ACHN (cell line): ENCODE measurements at regions not wholly inside any gene's neighbourhood (a gene's known extent, or its start where the extent isn't known, plus 50 kb on each side); places are given as distances from the start of the nearest gene placed in this dataset.

Experiments used
- DNase-seq: peaks from one replicate; pipeline ENCODE4 v3.0.0-alpha.2; 2015
- in situ Hi-C: cut with HindIII; loops from 2 replicates; pipeline ENCODE4 v1.10.0; 2017; ENCODE audit warnings: low sequenced_read_pairs, low pct_ligation_motif_present, low pct_unique_long_range_greater_than_20kb

DNA sequence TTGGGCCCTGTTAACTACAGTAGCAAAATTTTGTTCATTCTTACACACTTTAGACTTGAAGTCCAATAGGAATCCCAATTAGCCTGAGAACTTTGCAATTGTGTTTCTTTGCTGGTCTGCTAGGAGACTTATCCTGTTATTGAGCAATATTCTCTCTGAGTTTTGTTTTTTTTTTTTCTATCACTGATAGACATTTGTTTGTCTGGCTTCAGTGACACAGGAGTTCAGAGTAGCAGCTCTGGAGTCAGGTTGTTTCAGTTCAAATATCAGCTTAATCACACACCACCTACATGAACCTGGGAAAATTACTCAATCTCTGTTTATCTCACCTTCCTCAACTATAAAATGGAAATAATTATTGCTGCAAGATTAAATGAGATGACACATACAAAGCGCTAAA is 360.2 kb upstream of the POU3F3 start:
- no peak for DNase-seq
- in situ Hi-C loops, result no loop called here

DNA sequence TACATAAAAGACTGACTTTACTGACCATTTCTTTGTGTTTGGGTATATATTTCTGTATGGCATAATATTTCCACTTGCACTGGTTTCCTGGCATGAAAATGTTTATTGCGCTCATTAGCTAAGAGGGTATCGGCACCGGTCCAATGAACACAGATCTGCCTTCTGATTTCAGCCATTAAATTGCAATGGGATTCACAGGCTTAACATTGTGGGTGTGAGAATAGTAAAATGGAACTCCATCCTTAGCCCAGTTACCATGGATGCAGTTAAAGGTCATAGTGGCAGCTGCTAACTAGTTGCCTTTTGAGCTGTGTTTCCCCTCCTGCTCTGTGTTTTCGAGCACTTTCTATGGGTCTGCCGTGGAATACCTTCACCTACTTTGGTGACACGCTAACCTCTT is 352.6 kb upstream of the POU3F3 start:
- in situ Hi-C loops, result no loop called here
- DNase-seq, result no peak

GRCh38 chr2:104501929-104502328 is 352.0 kb upstream of the POU3F3 start:
- in situ Hi-C loops, result no loop called here
- DNase-seq, result no peak

DNA sequence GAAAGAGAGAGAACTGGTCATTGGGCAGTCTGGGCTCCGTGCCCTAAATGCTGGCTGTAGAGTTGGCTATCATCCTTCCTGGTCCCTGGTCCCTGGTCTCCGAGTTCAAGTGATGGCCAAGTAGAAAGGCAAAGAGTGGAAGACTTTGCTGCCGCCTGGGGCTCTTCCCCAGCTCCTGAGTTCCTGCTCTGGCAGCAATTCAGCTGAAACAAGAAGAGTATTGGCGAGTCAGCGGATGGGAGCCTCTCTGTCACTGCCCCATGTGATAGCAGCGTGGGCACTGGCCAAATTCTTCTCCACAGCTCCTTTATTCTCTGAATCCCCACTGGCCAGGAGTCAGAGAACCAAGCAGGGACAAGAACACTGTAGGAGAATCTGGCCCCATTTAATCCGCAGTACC is 351.0 kb upstream of the POU3F3 start:
- no peak for DNase-seq
- in situ Hi-C loops, result no loop called here

DNA sequence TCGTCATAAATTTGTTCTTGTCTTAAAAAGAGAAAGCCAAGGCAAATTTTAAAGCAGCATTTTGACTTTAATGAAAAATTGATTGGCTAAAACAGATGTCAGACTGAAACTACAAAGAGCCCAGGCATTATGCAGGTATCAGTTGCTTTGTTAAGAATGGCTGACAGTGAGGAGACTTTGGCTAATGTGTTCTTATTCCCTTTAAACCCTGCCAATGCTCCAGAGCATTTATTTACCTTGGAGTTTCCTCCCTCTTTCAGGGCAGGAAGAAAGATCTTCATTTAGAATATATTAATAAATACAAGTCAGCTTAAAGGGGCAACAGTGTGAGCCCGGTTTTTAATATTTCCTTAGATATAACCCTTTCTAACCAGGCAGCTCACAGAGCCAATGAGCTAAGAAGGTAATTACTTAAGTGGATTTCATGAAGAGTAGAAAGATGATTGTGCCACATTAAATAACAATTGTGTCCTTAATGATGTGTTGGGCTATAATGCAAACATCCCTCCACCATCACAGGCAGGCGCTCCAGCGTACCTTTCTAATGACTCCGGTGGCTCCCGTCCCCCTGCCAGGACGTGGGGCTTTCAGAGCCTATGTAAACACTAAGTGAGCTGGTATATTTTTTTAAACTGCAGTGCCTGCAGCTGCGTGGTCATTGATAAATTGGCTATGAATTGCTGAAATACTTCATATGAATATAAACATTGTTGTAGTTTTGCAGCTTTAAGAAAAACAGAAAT is 349.4 kb upstream of the POU3F3 start:
- no peak for DNase-seq
- in situ Hi-C loops, result no loop called here

DNA sequence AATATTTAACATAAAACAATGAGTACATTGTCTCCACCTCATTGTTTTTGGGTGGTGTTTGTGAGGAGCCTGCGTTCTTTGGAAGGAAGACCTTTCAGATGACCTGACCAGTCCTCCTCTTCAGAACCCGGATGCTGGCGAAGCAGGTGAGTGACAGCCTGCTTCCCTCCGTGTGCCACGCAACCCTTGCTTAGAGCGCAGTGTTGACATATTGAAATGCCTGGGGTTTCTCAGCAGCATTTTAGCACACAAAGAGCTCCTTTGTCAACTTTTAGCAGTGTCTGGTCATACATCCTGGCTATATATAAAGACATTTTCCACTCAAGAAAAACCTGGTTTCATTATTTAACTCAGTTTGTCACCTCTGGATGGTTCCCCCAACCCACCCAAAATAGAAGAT is 335.7 kb upstream of the POU3F3 start:
- in situ Hi-C loops, result no loop called here
- no peak for DNase-seq

- in situ Hi-C loops, result no loop called here
- peak; percentile 9 for DNase-seq
Measured at GRCh38 chr2:104521247-104521646, 332.7 kb upstream of the POU3F3 start.

- in situ Hi-C loops, result no loop called here
- DNase-seq, result no peak
Measured at GRCh38 chr2:104523921-104524320, 330.0 kb upstream of the POU3F3 start.

GRCh38 chr2:104528101-104528500 is 325.8 kb upstream of the POU3F3 start:
- in situ Hi-C loops, result no loop called here

DNA sequence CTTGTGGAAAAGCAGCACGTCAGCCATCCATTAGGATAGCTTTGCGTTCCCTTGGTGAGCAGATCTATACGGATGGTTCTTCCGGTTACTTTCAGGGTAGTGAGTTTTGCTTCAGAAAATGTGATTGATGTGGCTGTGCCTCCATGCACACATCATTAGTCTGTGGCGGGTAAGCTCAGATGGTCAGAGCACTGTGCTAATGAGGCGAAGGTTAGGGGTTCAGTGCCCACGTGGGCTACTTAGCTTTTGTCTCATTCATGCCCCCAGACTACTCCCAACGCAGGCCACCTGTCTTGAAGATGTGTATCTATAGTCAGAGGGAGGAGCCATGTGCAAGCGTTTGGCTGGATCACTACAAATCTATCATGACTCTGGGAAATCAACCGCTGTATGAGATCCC is 322.8 kb upstream of the POU3F3 start:
- no peak for DNase-seq
- in situ Hi-C loops, result no loop called here

More at GRCh38 chr2:104528101-104528500, 325.8 kb upstream of the POU3F3 start:
- no peak for DNase-seq

GRCh38 chr2:104537116-104537515 is 316.8 kb upstream of the POU3F3 start:
- DNase-seq, result no peak
- in situ Hi-C loops, result no loop called here

- in situ Hi-C loops, result no loop called here
- DNase-seq, result no peak
Measured at GRCh38 chr2:104538077-104538476, 315.8 kb upstream of the POU3F3 start.

DNA sequence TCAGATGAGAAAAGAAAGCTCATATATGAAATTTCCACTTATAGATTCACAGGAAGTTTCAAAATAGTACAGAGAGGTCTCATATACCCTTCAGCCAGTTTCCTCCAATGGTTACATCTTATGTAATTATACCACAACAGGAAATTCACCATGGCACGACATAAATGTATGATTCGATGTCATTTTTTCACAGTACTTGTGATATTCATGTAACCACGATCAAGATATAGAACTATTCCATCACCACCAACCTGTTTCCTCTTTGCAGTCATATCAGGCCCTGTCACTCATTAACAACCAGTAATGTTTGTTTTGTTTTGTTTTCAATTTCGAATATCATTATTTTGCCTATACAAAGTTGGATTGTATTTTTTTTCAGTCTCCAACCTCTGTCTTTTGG is 314.3 kb upstream of the POU3F3 start:
- in situ Hi-C loops, result no loop called here
- DNase-seq, result no peak

DNA sequence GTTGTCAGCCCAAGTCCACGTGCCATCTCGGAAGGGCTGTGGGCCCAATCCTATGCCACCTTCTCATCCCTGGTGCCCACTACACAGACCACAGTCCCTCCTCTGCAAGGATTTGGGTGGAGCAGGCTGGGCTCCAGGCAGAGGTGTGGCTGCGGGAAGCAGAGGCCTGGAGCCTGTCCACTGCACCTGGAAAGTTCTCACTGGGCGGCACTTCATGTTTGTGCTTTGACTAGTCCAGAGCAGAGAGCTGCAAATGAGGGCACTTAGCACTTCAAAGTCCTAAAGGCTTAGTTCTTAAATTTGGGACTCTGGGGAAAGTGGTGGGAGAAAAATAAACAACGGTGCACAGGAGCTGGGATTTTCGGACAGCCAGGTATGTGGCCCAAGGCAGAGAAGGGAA is 308.9 kb upstream of the POU3F3 start:
- no peak for DNase-seq
- in situ Hi-C loops, result no loop called here

- no peak for DNase-seq
- in situ Hi-C loops, result no loop called here
Measured at GRCh38 chr2:104546537-104546936, 307.4 kb upstream of the POU3F3 start.

GRCh38 chr2:104547221-104547620 is 306.7 kb upstream of the POU3F3 start:
- in situ Hi-C loops, result no loop called here
- DNase-seq, result no peak

- in situ Hi-C loops, result no loop called here
- DNase-seq, result no peak
Measured at GRCh38 chr2:104561251-104561650, 292.7 kb upstream of the POU3F3 start.

GRCh38 chr2:104562537-104562936 is 291.4 kb upstream of the POU3F3 start:
- in situ Hi-C loops, result no loop called here
- DNase-seq, result no peak

DNA sequence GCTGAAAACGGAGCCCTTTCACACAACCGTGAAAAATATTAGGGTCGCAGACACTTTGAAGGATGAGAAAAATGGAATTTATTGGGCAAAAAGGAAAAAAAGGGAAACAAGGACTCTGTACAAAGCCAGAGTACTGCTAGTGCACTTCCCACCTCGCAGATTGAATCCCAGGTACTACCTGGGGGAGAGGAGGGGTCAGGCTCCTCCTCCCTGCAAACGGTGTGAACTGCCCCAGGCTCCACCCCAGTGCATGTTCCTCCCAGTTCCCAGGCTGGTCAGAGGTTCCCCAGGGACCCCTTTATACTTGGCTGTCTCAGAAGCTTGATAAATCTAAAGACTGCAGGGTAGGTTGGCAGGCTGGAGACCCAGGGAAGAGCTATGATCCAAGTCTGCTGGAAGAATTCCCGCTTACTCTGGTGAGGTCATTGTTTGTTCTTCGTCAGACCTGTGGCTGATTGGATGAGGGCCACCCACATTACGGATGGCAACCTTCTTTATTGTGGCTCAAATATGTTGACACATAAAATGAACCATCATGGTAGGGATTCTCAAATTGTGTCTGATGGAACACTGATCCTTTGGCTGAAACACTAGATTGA is 290.4 kb upstream of the POU3F3 start:
- in situ Hi-C loops, result no loop called here
- DNase-seq, result no peak

DNA sequence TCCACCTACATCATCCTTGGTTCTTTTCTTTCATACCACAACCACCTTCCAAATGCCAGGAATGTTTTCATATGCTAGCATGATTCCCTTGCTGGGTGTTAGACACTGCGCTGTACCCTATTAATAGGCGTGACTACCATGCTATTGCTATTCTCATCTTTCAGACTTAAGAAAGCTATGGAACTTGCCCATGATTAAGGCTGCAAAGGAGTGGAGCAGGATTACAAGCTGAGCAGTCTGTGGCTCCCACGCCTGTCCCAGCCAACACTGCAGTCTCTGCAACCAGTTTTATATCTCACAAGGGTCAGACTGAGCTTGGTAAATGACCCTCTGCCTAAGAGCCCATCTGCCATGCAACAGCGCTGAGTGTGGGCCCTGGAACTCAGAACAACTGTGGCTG is 285.7 kb upstream of the POU3F3 start:
- no peak for DNase-seq
- in situ Hi-C loops, result no loop called here
